ENCODE measurements at regions not wholly inside any gene's neighbourhood (a gene's known extent, or its start where the extent isn't known, plus 50 kb on each side); places are given as distances from the start of the nearest gene placed in this dataset.

GRCh38 chr12:41903014-41903708 is 241.5 kb downstream of the GXYLT1 start:
- Histone ChIP-seq H2AFZ (ENCODE audit: low read depth) (no peak overlapping the region), H3K4me1 (ENCODE audit: low read depth, poor library complexity, severe bottlenecking) (no peaks in the 10 kb centered on the region), H3K4me2 (no peak overlapping the region), H3K36me3 (ENCODE audit: insufficient read depth) (no peaks in the 10 kb centered on the region), H3K27me3 (ENCODE audit: insufficient read depth, low read depth) (no peaks in the 10 kb centered on the region), H3K4me3 (IDR thresholded peaks at IDR 0.05; ENCODE audit: insufficient read depth, low read depth, low read length) (no peak overlapping the region), H3K79me2 (ENCODE audit: insufficient read depth, low read depth) (no peaks in the 10 kb centered on the region), H3K9ac (no peak overlapping the region), H3K27ac (no peak overlapping the region), H4K20me1 (ENCODE audit: insufficient read depth) (no peaks in the 10 kb centered on the region)
- TF ChIP-seq CTCF (conservative IDR thresholded peaks at IDR 0.05; ENCODE audit: low read depth, low read length): no peak

DNA sequence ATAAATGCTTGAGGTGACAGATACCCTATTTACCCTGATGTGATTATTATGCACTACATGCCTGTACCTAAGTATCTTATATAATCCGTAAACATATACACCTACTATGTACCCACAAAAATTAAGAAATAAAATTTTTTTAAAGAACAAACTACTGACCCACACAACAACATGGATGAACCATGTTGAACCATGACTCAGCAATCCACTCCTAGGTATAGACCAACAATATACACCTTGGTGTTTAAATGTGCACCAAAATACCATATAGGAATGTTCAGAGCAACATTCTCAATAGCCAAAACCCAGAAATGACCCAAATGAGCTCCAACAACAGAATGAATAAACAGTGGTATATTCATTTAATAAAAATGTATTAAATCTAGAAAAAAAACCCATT is 245.1 kb downstream of the GXYLT1 start:
- Histone ChIP-seq H3K4me1 (ENCODE audit: low read depth, poor library complexity, severe bottlenecking) (no peaks in the 10 kb centered on the region), H3K9ac (no peak overlapping the region), H3K36me3 (ENCODE audit: insufficient read depth) (no peaks in the 10 kb centered on the region), H4K20me1 (ENCODE audit: insufficient read depth) (no peaks in the 10 kb centered on the region), H3K79me2 (ENCODE audit: insufficient read depth, low read depth) (no peaks in the 10 kb centered on the region), H3K4me2 (no peak overlapping the region), H2AFZ (ENCODE audit: low read depth) (no peak overlapping the region), H3K4me3 (IDR thresholded peaks at IDR 0.05; ENCODE audit: insufficient read depth, low read depth, low read length) (no peak overlapping the region), H3K27ac (no peak overlapping the region), H3K27me3 (ENCODE audit: insufficient read depth, low read depth) (no peaks in the 10 kb centered on the region)
- no peak for TF ChIP-seq CTCF (conservative IDR thresholded peaks at IDR 0.05; ENCODE audit: low read depth, low read length)

DNA sequence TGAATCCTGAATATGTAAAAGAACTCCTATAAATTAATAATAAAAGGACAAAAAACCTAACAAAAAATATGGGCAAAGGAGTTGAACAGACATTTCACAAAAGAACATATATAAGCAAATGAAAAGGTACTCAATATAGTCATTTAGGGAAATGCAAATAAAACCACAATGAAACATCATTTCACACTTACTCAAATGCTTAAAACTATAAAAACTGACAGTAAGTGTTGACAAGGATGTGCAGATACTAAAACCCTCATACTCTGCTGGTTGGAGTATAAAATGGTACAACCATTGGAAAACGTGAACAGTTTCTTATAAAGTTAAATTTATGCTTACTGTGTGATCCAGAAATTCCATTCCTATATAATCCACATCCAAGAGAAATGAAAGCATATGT is 247.1 kb downstream of the GXYLT1 start:
- no peak overlapping the region for H3K4me2 ChIP-seq
- H3K27ac ChIP-seq: no peak overlapping the region

GRCh38 chr12:41893491-41893890 is 251.2 kb downstream of the GXYLT1 start:
- H3K27me3 ChIP-seq (ENCODE audit: insufficient read depth, low read depth): no peaks in the 10 kb centered on the region
- no peaks in the 10 kb centered on the region for H3K36me3 ChIP-seq (ENCODE audit: insufficient read depth)
- H3K4me3 ChIP-seq (IDR thresholded peaks at IDR 0.05; ENCODE audit: insufficient read depth, low read depth, low read length): no peak overlapping the region
- H3K79me2 ChIP-seq (ENCODE audit: insufficient read depth, low read depth): no peaks in the 10 kb centered on the region
- no peak overlapping the region for H3K4me2 ChIP-seq
- H3K9ac ChIP-seq: no peak overlapping the region
- H3K4me1 ChIP-seq (ENCODE audit: low read depth, poor library complexity, severe bottlenecking): no peaks in the 10 kb centered on the region
- no peak for TF ChIP-seq CTCF (conservative IDR thresholded peaks at IDR 0.05; ENCODE audit: low read depth, low read length)
- H4K20me1 ChIP-seq (ENCODE audit: insufficient read depth): no peaks in the 10 kb centered on the region
- no peak overlapping the region for H2AFZ ChIP-seq (ENCODE audit: low read depth)
- no peak overlapping the region for H3K27ac ChIP-seq

More for the DNA sequence above, 247.1 kb downstream of the GXYLT1 start:
- Histone ChIP-seq H3K4me3 (IDR thresholded peaks at IDR 0.05; ENCODE audit: insufficient read depth, low read depth, low read length) (no peak overlapping the region), H3K27me3 (ENCODE audit: insufficient read depth, low read depth) (no peaks in the 10 kb centered on the region), H4K20me1 (ENCODE audit: insufficient read depth) (no peaks in the 10 kb centered on the region), H3K9ac (no peak overlapping the region), H3K4me1 (ENCODE audit: low read depth, poor library complexity, severe bottlenecking) (no peaks in the 10 kb centered on the region), H2AFZ (ENCODE audit: low read depth) (no peak overlapping the region), H3K36me3 (ENCODE audit: insufficient read depth) (no peaks in the 10 kb centered on the region), H3K79me2 (ENCODE audit: insufficient read depth, low read depth) (no peaks in the 10 kb centered on the region)
- no peak for TF ChIP-seq CTCF (conservative IDR thresholded peaks at IDR 0.05; ENCODE audit: low read depth, low read length)
